ENCODE measurements at regions not wholly inside any gene's neighbourhood (a gene's known extent, or its start where the extent isn't known, plus 50 kb on each side); places are given as distances from the start of the nearest gene placed in this dataset.

GRCh38 chr5:73278693-73279092, 105.7 kb downstream of the TMEM174 start:
- TF ChIP-seq CTCF (IDR thresholded peaks at IDR 0.05; ENCODE audit: poor library complexity) (no peak), EZH2 (IDR thresholded peaks at IDR 0.05; ENCODE audit: borderline replicate concordance) (no peak)
